H9 (cell line): ENCODE measurements at regions not wholly inside any gene's neighbourhood (a gene's known extent, or its start where the extent isn't known, plus 50 kb on each side); places are given as distances from the start of the nearest gene placed in this dataset.

Experiments used
- DNase-seq: peaks from one replicate; pipeline ENCODE4 v3.0.0-alpha.2; 2017
- H2AFZ ChIP-seq: one replicate; pipeline ENCODE4 v1.6.1; 2013; ENCODE audit warnings: mild to moderate bottlenecking, low read length, control low read depth, moderate library complexity
- H2AK5ac ChIP-seq: 2 replicates; pipeline ENCODE4 v1.6.1; 2013; ENCODE audit warnings: low read length, control low read depth, mixed read lengths; ENCODE audit not compliant: insufficient read length
- H2BK120ac ChIP-seq: one replicate; pipeline ENCODE4 v1.6.1; 2013; ENCODE audit warnings: low read depth, mild to moderate bottlenecking, low read length, control low read depth, inconsistent platforms; ENCODE audit not compliant: poor library complexity, severe bottlenecking
- H2BK12ac ChIP-seq: 2 replicates; pipeline ENCODE4 v1.6.1; 2013; ENCODE audit warnings: low read length, control low read depth, mixed read lengths, low read depth; ENCODE audit not compliant: insufficient read length
- H2BK15ac ChIP-seq: 2 replicates; pipeline ENCODE4 v1.6.1; 2013; ENCODE audit warnings: low read depth, low read length, control low read depth
- H2BK20ac ChIP-seq: one replicate; pipeline ENCODE4 v1.6.1; 2013; ENCODE audit warnings: low read depth, mild to moderate bottlenecking, low read length, control low read depth, inconsistent platforms; ENCODE audit not compliant: poor library complexity, severe bottlenecking
- H2BK5ac ChIP-seq: 2 replicates; pipeline ENCODE4 v1.6.1; 2013; ENCODE audit warnings: low read length, control low read depth, mixed read lengths; ENCODE audit not compliant: insufficient read length
- H3K14ac ChIP-seq: 2 replicates; pipeline ENCODE4 v1.6.1; 2013; ENCODE audit warnings: low read length, control low read depth; ENCODE audit not compliant: insufficient read depth
- H3K18ac ChIP-seq: 2 replicates; pipeline ENCODE4 v1.6.1; 2013; ENCODE audit warnings: low read depth, mild to moderate bottlenecking, mixed read lengths, low read length, control low read depth; ENCODE audit not compliant: insufficient read length
- H3K23ac ChIP-seq: 2 replicates; pipeline ENCODE4 v1.6.1; 2013; ENCODE audit warnings: low read length, control low read depth, mixed read lengths, low read depth; ENCODE audit not compliant: insufficient read length
- H3K23me2 ChIP-seq: 2 replicates; pipeline ENCODE4 v1.6.1; 2013; ENCODE audit warnings: low read depth, mild to moderate bottlenecking, mixed read lengths, low read length, control low read depth; ENCODE audit not compliant: insufficient read length, poor library complexity, severe bottlenecking
- H3K27ac ChIP-seq: 2 replicates; pipeline ENCODE4 v1.5.1; 2013; ENCODE audit warnings: low read length, control low read depth, mixed read lengths, low read depth; ENCODE audit not compliant: insufficient read length
- H3K27me3 ChIP-seq: 2 replicates; pipeline ENCODE4 v1.6.1; 2013; ENCODE audit warnings: low read length, control low read depth, inconsistent platforms; ENCODE audit not compliant: insufficient read depth
- H3K4ac ChIP-seq: 2 replicates; pipeline ENCODE4 v1.6.1; 2013; ENCODE audit warnings: low read depth, mild to moderate bottlenecking, control low read depth, inconsistent platforms, low read length, moderate library complexity
- H3K4me1 ChIP-seq: 2 replicates; pipeline ENCODE4 v1.6.1; 2013; ENCODE audit warnings: low read length, control low read depth, inconsistent platforms; ENCODE audit not compliant: insufficient read depth
- H3K4me2 ChIP-seq: 2 replicates; pipeline ENCODE4 v1.6.1; 2013; ENCODE audit warnings: low read length, control low read depth, mixed read lengths; ENCODE audit not compliant: insufficient read length, insufficient read depth
- H3K56ac ChIP-seq: 2 replicates; pipeline ENCODE4 v1.6.1; 2013; ENCODE audit warnings: low read depth, mild to moderate bottlenecking, mixed read lengths, low read length, control low read depth; ENCODE audit not compliant: insufficient read length
- H3K79me1 ChIP-seq: 2 replicates; pipeline ENCODE4 v1.6.1; 2013; ENCODE audit warnings: low read depth, mild to moderate bottlenecking, moderate library complexity, low read length, control low read depth, inconsistent platforms; ENCODE audit not compliant: insufficient read depth, poor library complexity, severe bottlenecking
- H3K79me2 ChIP-seq: 2 replicates; pipeline ENCODE4 v1.6.1; 2013; ENCODE audit warnings: low read length, control low read depth, inconsistent platforms; ENCODE audit not compliant: insufficient read depth
- H3K9ac ChIP-seq: 2 replicates; pipeline ENCODE4 v1.6.1; 2013; ENCODE audit warnings: low read length, control low read depth, mixed read lengths; ENCODE audit not compliant: insufficient read length; ENCODE audit errors: extremely low read depth
- H3K9me3 ChIP-seq: one replicate; pipeline ENCODE4 v1.6.1; 2013; ENCODE audit warnings: low read depth, low read length, inconsistent platforms; ENCODE audit not compliant: control insufficient read depth
- H3T11ph ChIP-seq: one replicate; pipeline ENCODE4 v1.6.1; 2013; ENCODE audit warnings: mild to moderate bottlenecking, low read length, control low read depth, inconsistent platforms
- H4K20me1 ChIP-seq: one replicate; pipeline ENCODE4 v1.6.1; 2013; ENCODE audit not compliant: control insufficient read depth, insufficient read length, insufficient read depth
- H4K5ac ChIP-seq: 2 replicates; pipeline ENCODE4 v1.6.1; 2013; ENCODE audit warnings: low read depth, mild to moderate bottlenecking, mixed read lengths, low read length, control low read depth; ENCODE audit not compliant: insufficient read length
- H4K8ac ChIP-seq: replicated peaks from 2 replicates; pipeline ENCODE4 v1.6.1; 2013; ENCODE audit warnings: low read length, control low read depth, mixed read lengths, low read depth; ENCODE audit not compliant: insufficient read length
- H4K91ac ChIP-seq: 2 replicates; pipeline ENCODE4 v1.6.1; 2013; ENCODE audit warnings: low read depth, mild to moderate bottlenecking, moderate library complexity, mixed read lengths, low read length, control low read depth; ENCODE audit not compliant: insufficient read length
- H3K27ac Mint-ChIP-seq, 3 experiments: 2 replicates in 2 of 3; 3 replicates in 1 of 3; pipeline ENCODE4 v1.8.0; 2020 to 2021; ENCODE audit warnings: mixed read lengths in 3 of 3, mild to moderate bottlenecking in 1 of 3, moderate library complexity in 1 of 3
- H3K27me3 Mint-ChIP-seq: 2 replicates; pipeline ENCODE4 v1.8.0; 2021; ENCODE audit warnings: low read depth, mild to moderate bottlenecking, moderate library complexity, mixed read lengths
- H3K36me3 Mint-ChIP-seq, 3 experiments: 2 replicates in 2 of 3; 3 replicates in 1 of 3; pipeline ENCODE4 v1.8.0; 2020 to 2021; ENCODE audit warnings: low read depth in 3 of 3, mixed read lengths in 3 of 3; ENCODE audit not compliant: insufficient read depth in 1 of 3
- H3K4me1 Mint-ChIP-seq, 2 experiments: 2 replicates each; pipeline ENCODE4 v1.8.0; 2020; ENCODE audit warnings: mixed read lengths in 2 of 2
- H3K4me3 Mint-ChIP-seq, 2 experiments: 2 replicates in 1 of 2; 3 replicates in 1 of 2; pipeline ENCODE4 v1.8.0; 2020 to 2021; ENCODE audit warnings: mild to moderate bottlenecking in 2 of 2, mixed read lengths in 2 of 2, moderate library complexity in 1 of 2
- H3K9me3 Mint-ChIP-seq, 2 experiments: 2 replicates in 1 of 2; 3 replicates in 1 of 2; pipeline ENCODE4 v1.8.0; 2020; ENCODE audit warnings: mild to moderate bottlenecking in 2 of 2, mixed read lengths in 2 of 2, moderate library complexity in 1 of 2
- CTCF ChIP-seq: fragments of 200-600 bp; sonication (generic); conservative IDR thresholded peaks from 3 replicates; pipeline ENCODE4 v1.8.0; 2021; ENCODE audit warnings: antibody characterized with exemption, mild to moderate bottlenecking
- WGBS: extraction: QIAGEN DNeasy Blood & Tissue Kit; methylation state at CpG from one replicate; pipeline ENCODE4 v1.1.7; 2013; ENCODE audit warnings: missing lambda C conversion rate, low lambda C conversion rate, mixed read lengths; ENCODE audit not compliant: insufficient read length; ENCODE audit errors: extremely low coverage; 5-methylcytosine and 5-hydroxymethylcytosine counted together

GRCh38 chr18:45549290-45549689 is 66.0 kb upstream of the SLC14A2 start:
- H3K18ac ChIP-seq = no peak overlapping the region
- H2AFZ ChIP-seq = no peak overlapping the region
- no CpG with 5 or more reads among the region's 7 CpGs for WGBS
- H3K23me2 ChIP-seq = no peaks in the 10 kb centered on the region
- Mint-ChIP-seq H3K27me3 (peaks cover 2% of the 10 kb centered on the region; the same call in 1 of the 2 replicates), H3K27ac (no peak overlapping the region), H3K4me1 (no peaks in the 10 kb centered on the region), H3K4me3 (no peak overlapping the region), H3K9me3 (no peaks in the 10 kb centered on the region), H3K36me3 (no peaks in the 10 kb centered on the region; a peak in 1 of 7 replicates)
- H2BK12ac ChIP-seq = no peak overlapping the region
- H3K56ac ChIP-seq = no peak overlapping the region
- H2BK20ac ChIP-seq = no peak overlapping the region
- H3K23ac ChIP-seq = no peak overlapping the region
- no peaks in the 10 kb centered on the region for H3K4me1 ChIP-seq
- H2BK5ac ChIP-seq = no peak overlapping the region
- H3K79me2 ChIP-seq = no peaks in the 10 kb centered on the region
- H3K79me1 ChIP-seq = no peaks in the 10 kb centered on the region
- H4K91ac ChIP-seq = no peak overlapping the region
- no peak overlapping the region for H2BK15ac ChIP-seq
- no peak overlapping the region for H2AK5ac ChIP-seq
- H3K27ac ChIP-seq = no peak overlapping the region
- DNase-seq = no peak
- H3K14ac ChIP-seq = peak overlapping the region; percentile 44; the same call in 1 of the 2 replicates
- H3T11ph ChIP-seq = no peak overlapping the region
- no peaks in the 10 kb centered on the region for H3K27me3 ChIP-seq
- H4K20me1 ChIP-seq = no peaks in the 10 kb centered on the region
- no peaks in the 10 kb centered on the region for H3K9me3 ChIP-seq
- H4K8ac ChIP-seq = no peak overlapping the region
- H2BK120ac ChIP-seq = no peak overlapping the region
- H3K9ac ChIP-seq = no peak overlapping the region
- TF ChIP-seq CTCF = no peak
- H4K5ac ChIP-seq = no peak overlapping the region
- no peak overlapping the region for H3K4ac ChIP-seq
- H3K4me2 ChIP-seq = no peak overlapping the region
